Retina (tissue), 1 donor: ENCODE measurements at regions not wholly inside any gene's neighbourhood (a gene's known extent, or its start where the extent isn't known, plus 50 kb on each side); places are given as distances from the start of the nearest gene placed in this dataset.

Source experiments
- DNase-seq: peaks from one replicate; pipeline ENCODE4 v3.0.0-alpha.2; 2016

DNA sequence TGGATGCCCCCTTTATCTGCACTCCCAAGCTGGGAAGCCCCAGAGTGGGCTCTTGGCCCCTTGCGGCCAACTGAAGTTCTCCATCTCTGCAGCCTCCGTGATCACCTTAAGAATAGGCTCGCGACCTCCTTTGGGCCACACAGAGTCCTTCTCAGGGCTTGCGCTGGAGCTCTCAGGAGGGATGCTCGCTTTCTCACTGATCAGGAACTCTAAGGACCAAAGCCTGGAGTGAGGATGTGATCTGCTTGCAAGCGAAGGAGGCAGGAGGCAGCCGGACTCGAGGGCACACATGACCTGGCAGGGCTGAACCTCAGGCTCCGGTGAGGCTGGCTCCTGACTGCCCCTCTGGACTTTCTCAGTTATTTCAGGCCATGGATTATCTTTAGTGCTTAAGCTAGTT, 192.1 kb upstream of the MKI67 start:
- DNase-seq, result no peak

DNA sequence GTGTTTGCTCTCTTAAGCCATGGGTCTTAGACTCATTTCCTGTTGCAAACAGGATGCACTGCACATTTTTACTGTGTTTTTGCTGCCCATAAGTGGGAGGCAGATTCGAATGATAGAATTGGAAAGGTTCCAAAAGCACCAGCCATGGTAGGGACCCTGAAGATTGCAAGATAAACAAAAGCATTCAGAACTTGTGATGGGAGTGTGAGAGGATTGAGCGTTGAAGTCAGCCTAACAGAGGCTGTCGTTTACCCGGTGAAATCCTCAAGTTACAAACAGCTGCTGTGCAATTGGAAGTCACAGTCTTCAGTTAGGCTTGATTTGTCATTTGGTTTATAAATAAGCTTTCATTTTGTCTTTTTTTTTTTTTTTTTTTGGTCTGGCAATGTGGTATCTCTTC, 192.7 kb upstream of the MKI67 start:
- no peak for DNase-seq

DNA sequence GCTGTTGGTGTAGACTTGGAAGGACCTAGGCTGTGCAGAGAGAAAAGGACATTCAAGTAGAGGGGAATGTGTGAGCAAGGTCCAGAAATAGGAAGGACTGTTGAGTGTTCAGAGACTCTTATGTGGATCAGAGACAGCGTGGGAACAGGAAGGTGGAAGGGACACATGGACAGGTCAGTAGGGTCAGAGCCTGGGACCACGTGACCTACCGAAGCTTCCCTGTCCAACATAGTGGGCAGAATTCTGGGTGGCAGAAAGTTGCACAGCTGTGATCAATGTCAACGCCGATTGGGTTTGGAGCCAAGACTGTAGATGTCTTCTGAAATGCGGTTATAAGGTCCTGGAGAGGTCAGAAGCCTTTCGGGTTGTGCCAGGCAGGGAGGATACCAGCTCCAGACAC, 195.9 kb upstream of the MKI67 start:
- DNase-seq, result no peak

DNA sequence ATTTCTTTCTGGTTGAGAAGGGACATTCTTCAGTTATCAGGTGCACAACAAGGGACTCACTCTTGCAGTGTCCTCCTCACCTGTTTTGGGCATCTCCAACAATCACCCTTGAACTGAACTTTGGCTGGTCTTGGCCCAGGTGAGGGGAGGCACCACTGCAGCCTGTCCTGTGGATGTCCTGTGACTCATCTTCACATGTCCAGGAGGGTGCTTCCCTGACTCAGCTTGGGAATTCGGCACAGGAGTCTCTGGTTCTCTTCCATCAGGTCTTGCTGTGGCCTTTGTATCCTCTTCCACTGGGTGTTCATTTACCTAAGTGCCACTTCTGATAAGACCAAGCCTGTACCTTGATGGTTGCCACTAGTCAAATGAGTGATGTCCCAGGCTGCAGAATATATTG, 196.7 kb upstream of the MKI67 start:
- DNase-seq, result no peak

DNA sequence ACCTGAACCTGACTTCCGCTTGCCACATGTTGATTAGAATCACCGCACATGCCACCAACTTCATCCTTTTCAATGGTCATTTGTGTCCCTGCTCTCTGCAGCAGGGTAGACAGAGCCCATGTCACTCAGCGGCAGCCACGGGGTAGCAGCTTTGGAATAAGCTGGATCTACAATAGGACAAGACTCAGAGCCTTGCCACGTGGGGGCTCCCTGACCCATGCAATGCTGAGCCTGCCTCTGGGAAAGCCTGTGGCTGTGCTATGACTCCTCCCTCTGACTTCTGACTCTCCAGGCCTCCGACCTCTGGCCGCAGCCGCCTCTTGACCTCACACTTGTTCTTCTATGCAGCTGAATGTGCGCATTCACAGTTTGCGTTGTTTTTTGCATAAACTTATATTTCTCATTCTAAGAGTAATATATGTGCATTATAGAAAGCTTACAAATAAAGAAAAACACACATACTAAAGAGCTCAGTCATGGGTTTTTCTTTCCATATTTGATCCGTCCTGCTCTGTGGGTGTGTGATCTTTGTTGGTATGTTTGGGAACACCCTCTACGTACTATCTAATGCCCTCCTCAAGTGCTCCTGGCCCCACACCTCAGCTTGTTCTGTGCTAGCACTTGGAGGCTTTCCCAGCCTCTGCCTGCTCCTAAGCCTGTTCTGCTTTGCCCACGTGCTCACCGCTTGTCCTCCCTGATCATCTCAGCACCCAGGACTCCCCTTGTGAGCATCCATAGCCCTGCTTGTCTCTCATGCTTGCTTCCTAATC, 198.0 kb upstream of the MKI67 start:
- DNase-seq, result no peak

DNA sequence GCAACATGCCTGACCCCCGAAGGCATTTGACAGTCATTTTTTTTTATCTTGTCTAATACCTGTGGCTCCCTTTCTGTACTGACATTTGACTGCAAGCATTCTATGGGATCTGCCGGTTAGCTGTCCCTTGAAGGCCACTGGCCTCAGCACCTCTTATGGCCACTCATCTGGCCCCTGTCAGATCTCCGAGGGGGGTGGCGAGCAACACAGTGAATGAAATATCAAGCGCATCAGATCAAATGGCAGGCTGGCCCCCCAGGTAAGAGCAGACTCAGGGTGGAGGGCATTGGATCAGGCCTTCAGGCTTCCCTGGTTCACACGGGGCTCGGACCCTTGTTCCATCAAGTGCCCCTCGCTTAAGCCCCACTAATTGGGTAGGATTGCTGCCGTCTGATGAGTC, 199.6 kb upstream of the MKI67 start:
- DNase-seq, result no peak

DNA sequence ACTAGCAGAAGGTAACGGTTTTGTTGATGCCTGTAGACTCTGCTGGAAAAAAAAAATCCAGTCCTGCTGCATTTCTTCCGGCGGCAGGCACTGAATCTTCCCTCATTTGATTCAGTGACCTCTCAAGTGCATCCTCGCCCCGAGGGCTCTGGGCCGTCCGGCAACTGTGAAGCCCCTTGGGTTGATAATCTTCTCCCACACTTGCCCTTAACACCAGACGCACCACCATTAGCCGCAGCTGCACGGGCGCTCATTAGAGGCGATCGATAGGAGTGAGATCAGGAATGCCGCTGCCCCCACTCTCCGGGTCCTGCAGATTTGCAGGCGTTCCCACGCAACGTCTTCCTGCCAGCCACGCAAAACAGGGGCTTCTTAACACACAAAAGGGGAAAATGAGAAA, 200.0 kb upstream of the MKI67 start:
- peak; percentile 85 for DNase-seq

DNA sequence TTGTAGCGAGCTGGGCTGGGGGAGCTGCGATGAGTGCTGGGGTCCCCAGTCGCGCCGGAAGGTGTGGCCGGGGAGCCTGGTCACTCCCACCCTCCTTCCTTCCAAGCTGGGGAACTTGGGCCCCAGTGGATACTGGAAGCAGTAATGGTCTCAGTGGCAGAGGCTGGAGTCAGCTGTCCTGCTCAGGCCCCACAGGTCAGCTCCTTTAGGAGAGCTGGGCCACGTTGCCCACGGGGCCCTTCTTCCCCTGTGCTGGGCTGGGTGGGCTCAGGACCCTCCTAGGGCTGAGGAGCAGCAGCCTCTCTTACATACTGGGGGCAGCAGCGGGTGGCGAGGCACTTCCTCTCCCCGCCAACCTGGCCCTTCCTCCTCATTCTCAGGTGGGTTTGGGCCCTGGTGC, 200.6 kb upstream of the MKI67 start:
- no peak for DNase-seq

DNA sequence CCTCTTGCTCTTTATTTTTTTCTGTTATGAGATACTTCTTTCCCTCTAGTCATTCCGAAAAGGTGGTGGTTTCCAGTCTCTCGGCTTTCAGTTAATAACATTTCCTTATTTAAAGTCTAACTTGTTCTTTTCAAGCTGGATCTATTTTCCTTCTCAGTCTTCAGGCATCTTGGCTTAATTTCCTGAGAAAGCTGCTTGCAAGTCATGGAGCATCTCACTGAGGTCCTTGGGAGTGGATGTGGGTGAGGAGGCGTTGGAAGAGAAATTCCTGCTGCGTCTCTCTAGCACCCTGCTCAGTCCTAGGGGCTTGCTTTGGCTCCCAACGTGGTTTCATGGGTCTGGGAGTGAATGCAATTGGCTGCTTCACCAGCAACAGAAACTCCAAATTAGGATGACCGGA, 210.2 kb upstream of the MKI67 start:
- no peak for DNase-seq

DNA sequence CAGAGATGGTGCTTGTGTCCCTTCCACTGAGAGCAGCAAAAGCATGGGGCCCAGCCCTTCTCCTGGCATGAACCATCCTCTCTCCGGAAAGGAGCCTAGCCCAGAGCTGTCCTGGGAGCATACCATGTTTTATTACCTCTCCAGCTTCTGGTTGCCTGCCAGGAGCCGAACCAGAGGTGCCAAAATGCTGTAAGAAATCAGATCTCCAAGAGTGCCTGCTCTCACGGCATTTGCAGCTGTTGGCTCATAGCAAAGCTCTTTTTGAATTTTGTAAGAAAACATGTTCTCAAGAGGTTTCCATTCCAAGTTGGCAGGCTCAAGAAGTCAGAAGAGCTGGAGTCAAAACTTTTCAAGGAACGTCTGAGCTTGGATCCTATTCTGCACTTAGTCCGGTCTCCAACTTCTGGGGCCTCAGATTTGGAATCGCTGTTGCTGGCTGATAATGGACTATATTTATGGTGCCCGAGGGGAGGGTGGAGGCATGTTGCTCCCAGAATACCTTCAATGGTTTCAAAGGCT, 211.7 kb upstream of the MKI67 start:
- DNase-seq, result no peak

DNA sequence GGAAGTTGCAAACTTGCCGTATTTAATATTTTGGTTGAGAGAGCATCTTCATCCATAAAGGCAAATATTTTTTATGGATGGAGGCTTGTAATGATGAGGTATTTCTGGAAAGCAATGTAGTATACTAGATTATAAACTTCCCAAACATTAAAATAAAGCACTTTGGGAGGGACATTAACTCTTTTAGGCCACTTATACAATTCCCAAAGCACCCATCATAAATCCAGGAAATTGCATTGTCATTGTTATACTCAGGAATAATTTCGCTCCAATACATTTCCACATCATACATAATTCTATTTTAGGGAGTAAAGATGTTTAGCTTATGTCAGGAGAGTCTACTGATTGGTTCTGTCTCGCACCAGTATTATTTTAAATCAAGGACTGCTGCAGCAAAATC, 212.7 kb upstream of the MKI67 start:
- no peak for DNase-seq

DNA sequence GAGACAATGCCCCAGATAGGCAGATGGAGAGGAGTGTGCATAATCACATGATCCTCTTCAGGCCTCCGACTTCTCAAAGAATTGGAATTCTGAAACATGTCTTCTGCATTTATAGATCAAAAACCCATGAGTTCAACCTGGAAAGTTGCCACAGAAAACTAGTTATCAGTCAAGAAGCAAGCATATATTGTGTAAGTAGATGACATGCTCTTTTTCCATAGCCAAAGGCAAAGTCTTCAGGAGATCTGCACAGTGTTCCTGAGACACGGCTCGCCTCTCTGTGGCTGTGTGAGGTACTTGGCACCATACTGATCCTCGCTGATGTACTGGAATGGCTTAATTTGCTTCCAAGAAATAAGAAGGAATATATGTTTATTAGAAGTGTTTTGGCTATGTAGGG, 213.5 kb upstream of the MKI67 start:
- DNase-seq, result no peak

DNA sequence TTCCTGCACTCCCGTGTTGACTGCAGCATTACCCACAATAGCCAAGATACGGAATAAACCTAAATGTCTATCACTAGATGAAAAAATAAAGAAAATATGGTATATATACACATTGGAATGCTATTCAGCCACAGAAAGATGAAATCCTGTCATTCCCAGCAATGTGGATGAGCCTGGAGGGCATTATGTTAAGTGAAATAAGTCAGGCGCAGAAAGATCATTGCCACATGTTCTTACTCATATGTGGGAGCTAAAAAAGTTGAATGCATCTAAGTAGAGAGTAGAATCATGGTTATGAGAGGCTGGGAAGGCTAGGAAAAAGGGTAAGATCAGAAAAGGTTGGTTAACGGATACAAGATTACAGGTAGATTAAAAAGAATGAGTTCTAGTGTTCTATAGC, 219.1 kb upstream of the MKI67 start:
- DNase-seq, result no peak

DNA sequence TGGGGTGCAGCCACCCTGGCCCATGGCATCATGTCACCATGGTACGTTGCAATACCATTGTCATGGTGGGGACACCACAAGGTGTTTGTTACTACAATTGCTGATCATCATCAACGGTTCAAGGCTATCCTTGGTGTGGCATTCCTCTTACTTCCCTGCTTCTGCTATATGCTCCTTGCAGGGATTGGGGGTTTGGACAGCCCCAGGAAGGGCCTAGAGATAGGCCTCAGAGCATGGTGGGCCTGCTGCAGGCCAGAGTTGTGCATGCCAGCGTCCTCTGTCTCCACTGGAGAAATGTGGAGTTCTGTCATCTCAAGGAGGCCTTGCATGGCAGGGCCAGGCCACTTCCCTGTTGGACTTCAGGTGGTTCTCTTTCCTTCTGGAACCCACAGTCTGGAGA, 234.6 kb upstream of the MKI67 start:
- no peak for DNase-seq

DNA sequence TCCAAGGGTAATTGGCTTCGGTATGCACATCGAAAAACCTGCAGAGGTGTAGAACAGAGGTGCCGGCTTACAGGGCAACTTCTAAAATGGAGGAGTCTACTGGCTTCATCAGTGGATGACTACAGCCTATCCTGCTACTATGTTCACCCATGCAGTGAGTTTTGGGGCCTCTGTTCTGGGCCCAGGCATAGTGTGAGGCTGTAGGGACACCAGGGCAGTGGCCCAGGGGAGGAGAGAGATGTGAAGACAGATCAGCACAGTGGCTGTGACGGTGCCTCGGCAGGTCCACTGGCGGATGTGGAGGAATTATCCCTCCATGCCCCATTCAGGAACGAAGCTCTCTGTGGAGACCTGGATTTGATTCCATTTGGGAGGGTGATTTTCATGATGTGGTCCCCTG, 235.3 kb upstream of the MKI67 start:
- no peak for DNase-seq

DNA sequence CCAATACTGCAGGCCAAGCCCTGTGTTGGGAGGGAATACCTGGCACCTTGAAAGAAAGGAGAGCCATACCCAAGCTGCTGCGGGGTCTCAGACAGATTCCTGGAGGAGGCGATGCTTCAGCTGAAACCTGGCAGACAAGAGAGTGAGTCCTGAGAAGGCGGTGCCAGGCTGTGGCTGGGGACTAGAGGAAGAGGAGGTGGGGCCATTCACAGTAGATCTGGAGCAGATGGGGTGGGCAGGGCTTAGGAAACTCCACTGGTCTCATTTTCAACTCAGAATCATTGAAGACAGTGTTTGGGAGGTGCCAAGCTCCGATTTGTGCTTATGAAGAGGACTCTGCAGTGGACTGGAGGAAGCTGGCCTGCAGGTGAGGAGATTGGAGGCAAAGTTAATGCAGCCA, 236.3 kb upstream of the MKI67 start:
- no peak for DNase-seq

DNA sequence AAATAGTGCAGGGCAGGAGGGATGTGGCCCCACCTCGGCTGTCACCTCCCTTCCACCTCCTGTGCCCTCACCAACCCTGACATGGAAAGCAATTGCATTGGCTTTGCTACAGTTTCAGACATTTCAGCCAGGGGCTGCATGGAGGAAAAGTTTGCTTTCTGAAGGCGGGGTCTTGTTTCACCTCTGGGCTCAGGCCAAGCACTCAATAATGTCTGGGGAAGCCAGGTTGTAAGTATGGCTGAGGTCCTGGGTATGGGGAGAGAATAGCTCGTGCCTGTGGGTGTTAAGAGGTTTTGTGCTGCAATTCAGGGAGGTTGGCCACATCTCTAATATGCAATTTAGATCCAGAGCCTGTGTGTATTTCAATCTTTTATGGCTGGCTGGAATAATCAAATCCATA, 238.4 kb upstream of the MKI67 start:
- DNase-seq, result no peak

DNA sequence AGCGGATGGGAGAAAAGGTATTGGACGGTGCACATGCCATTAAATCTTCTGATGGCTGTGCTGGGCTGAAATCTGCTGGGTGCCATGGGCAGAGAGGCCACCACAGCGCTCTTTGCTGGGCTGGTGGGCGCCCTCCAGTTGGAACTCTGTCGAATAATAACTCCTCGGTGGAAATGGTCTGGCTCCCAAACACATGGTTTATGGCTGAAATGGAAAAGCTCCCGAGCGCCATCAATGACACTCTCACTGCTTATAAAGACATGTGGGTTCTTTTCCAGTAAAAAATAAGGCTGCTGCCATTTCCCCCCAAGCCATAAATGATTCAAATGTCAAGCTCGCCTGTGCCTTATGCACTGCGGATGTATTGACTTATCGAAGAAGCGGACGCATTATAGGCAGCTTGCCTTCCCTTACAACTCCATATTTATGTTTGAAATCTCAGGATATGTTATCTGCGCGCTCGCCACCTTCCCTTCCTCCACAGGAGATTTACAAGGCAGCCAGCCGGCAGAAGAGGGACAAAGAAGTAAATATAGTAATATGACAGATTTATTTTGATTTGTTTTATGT, 239.0 kb upstream of the MKI67 start:
- DNase-seq, result no peak

DNA sequence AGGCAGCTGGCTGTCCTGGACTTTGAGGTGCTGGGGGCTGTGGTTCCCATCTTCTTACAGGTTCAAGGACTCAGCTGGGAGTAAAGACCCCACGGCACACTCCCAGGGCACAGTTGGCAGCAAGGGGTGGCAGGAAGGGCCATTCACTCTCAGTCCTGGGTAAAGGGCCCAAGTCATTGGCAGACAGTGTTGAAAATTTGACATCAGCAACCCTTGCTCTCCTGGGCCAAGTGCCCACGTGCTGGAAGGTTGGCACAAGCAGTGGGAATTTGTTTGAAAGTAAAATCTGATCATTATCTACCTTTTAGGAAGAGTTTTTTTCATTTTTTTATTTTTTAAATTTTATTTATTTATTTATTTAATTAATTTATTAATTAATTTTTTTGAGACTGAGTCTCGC, 241.6 kb upstream of the MKI67 start:
- no peak for DNase-seq

DNA sequence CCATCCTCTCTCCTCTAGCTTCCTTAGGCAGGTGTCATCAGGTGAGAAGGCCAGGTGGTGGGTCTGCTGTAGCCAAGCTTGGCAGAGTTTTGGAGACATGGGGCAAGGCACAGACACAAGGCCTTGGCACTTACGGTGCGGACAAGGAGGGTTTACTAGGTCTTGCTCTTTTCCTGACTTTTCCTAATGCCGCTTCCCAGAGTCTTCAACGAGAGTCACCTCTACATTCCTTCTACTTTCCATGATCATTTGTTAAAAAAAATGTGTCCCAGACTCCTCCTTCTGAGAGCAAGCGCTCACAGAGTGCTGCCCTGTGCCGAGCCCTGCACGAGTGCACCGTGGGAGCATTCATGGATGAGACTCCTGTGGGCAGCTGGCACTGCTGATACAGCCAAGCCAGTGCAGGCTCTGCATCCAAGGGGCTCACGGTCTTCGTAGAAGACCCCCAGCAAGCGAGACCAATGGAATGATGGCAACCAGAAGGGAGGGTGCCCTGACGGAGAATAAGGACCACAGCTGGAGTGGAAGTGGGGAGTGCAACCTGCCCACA, 243.0 kb upstream of the MKI67 start:
- DNase-seq, result no peak

DNA sequence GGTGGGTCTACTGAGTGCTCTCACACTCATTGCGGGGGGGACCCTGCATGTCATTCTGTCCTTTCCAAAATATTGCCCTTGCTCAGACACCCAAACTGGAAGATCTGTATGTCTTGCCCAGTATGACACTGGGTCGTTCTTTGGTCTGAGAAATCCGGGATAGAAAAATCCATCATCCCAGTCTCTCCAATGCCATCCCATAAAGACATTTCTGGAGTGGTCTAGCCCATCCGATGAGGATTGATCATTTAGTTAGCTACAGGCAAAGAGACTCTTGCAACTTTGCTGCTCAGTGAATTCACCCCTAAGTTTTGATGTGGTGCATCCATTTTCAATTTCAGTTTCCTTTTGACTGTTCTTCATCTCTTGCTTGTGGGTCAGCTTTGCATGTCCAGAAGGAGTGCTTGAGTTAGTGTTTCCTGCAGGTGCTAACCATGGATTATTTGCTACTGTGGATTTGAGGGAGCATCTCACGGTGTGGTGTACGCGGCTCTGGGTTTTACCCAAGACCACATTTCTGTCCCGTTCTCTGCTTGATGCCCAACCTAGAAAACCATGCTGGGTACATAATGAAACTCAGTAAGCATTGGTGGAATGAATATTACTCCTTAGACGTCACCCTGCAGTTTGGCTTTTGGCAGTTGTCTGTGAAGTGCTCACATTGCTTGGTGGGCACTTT, 247.0 kb upstream of the MKI67 start:
- DNase-seq, result no peak

DNA sequence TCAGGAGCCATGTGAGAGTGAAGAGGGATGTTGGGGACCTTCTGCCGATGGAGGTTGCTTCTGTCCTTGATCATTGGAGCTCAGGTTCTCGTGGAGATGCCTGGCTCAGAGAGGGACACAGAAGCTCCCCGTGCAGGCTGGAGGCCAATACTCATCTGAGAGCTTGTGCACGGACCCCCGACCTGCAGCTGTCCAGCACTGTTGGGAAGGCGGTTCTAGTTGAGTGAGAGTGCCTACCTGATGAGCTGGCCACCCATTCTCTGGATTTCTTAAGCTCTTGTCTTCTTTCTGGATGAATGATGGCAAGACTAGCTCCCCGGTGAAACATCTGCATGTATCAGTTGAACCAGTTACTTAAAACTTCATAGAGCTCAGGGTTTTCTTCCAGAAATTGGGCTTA, 247.6 kb upstream of the MKI67 start:
- DNase-seq, result no peak

DNA sequence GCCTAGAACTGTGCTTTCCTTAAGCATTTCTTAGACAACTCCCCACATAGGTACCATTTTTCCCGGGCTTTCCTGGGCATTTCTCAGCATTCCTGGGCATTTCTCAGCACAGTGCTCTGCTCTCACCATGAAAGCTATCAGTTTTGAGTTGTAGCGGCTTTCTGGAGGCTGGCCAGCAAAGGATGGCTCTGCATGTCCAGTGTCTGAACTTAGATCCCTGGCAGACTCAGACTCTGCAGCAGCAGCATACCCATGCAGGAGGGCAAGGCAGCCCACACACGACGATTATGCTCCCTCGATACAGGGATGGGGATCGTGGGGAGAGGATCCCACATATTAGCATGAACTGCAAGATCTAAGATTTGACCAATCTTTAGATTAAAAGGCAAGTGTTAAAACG, 248.9 kb upstream of the MKI67 start:
- no peak for DNase-seq

DNA sequence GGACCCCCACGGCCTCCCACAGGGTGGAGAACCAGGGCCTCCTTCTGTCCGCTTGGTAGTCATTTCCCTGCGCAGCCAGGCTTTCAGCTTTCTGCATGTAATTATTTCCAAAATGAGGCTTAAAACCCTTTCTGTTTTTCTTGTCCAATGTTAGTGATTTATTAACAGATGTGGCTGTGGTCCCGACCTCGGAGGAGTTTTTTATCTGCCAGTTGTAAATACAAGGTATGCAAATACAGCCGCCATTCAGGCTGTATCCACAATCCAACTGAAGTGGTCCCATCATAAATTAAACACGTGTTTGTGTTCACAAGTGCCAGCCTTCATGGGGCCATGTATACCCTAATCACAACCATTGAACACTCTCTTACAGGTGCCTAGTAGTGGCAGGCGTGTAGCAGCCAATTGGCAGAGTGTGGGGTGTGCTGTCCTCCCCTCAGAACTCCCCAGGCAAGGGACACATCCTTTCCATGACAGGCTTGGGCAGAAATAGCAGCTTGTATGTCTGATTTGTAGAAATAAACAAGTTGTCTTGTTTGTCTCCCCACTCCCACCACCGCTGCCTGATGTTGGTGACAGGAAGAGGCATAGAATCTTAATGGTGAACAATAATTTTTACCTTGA, 251.3 kb upstream of the MKI67 start:
- no peak for DNase-seq
